WI38 (cell line): ENCODE measurements at regions not wholly inside any gene's neighbourhood (a gene's known extent, or its start where the extent isn't known, plus 50 kb on each side); places are given as distances from the start of the nearest gene placed in this dataset.
A peak's percentile ranks its signal among the peaks of the same experiment; 100 is the strongest.

Experiments used
- H3K4me3 ChIP-seq: 2 replicates; pipeline ENCODE4 v1.5.1; 2011; ENCODE audit warnings: low read depth, mild to moderate bottlenecking, control low read depth, low read length
- CTCF ChIP-seq: IDR thresholded peaks from 2 replicates; pipeline ENCODE4 v1.5.1; 2012; ENCODE audit warnings: low read depth, mild to moderate bottlenecking, control low read depth, low read length

DNA sequence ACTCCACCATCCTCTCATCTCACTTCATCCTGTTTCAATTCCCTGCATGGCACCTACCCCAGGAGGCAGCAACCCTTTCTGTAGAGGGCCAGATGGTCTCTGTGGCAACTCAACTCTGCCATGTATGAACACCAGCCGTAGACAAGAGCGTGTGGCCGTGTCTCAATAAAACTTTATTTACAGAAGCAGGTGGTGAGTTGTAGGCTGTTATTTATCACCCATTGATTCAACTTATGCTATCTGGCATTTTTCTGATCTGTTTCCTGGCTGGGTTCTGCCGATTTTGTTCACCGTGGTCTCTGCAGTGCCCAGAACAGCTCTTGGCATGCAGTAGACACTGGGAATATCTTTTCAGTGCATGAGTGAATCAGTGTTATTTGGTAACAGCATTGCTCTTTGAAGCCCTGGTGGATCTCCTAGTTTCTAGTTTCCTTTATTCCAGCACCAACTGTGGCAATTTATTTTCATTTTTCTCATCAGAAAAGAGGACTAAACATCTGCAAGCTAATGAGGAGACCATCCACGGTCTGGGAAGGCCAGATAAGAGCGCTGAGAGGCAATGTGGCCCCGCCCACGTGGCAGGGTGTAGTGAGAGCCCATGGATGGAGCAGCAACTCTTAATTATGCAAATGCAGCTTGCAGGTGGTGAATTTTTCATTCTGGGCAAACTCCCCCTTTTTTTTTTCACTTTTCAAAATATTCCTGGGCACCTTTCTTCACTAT, 77.9 kb downstream of the CTSL start:
- no peak overlapping the region for H3K4me3 ChIP-seq
- TF ChIP-seq CTCF = no peak

DNA sequence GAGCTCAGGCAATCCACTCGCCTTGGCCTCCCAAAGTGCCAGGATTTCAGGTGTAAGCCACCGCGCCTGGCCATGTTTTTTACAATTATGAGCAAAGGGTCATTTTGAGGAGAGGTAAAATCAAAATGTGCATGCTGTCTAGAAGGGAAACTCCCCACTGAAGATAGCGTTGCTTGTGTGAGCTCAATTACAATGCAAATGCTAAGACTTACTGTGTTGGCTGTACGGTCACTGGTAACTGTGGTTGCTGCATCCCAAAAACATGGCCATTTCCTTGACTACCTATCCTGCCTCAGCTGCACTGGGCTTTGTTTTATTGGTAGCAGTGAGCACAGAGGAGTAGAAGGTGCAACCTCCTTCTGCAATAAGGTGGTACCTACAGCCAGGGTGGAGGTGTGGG, 77.4 kb upstream of the SPATA31E1 start:
- H3K4me3 ChIP-seq = no peak overlapping the region
- TF ChIP-seq CTCF = no peak

DNA sequence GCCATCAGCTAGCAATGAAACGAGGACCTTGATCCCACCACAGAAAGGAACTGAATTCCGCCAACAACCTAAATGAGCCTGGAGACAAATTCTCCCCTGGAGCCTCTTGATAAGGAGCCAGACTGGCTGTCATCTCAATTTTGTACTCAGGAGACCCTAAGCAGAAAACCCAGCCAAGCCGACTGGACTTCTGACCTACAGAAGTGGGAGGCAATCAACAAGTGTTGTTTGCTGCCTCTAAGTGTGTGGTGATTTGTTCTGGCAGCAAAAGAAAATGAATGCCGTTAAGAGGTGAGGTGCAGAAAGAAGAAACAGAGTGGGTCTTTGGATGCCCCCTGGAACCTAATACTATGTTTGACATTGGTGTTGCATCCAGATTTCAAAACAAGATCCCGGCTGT, 72.7 kb upstream of the SPATA31E1 start:
- no peak for TF ChIP-seq CTCF
- no peak overlapping the region for H3K4me3 ChIP-seq

- no peak for TF ChIP-seq CTCF
- H3K4me3 ChIP-seq = no peak overlapping the region
Measured at GRCh38 chr9:87810679-87811178, 71.9 kb upstream of the SPATA31E1 start.

- peak; percentile 100 for TF ChIP-seq CTCF
Measured at GRCh38 chr9:87812375-87813118, 70.1 kb upstream of the SPATA31E1 start.

GRCh38 chr9:87813119-87813463, 69.6 kb upstream of the SPATA31E1 start:
- TF ChIP-seq CTCF = no peak
- H3K4me3 ChIP-seq = no peak overlapping the region

More at GRCh38 chr9:87812375-87813118, 70.1 kb upstream of the SPATA31E1 start:
- no peak overlapping the region for H3K4me3 ChIP-seq

DNA sequence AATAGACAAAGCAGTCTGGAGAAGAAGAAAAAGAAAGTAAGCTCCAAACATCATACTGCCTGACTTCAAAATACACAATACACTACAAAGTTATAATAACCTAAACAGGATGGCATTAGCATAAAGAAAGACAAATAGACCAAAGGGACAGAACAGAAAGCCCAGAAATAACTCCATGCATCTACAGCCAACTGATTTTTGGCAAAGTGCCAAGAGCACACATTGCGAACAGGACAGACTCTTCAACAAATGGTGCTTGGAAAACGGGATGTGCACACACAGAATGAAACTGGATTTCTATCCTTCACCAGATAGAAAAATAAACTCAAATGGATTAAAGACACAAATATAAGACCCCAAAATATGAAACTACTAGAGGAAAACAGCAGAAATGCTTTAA, 66.6 kb upstream of the SPATA31E1 start:
- no peak for TF ChIP-seq CTCF
- H3K4me3 ChIP-seq = no peak overlapping the region
